Keratinocyte (primary cell): ENCODE measurements at regions not wholly inside any gene's neighbourhood (a gene's known extent, or its start where the extent isn't known, plus 50 kb on each side); places are given as distances from the start of the nearest gene placed in this dataset.

ENCODE experiments used
- DNase-seq: peaks from one replicate; pipeline ENCODE4 v3.0.0-alpha.2; 2011; ENCODE audit warnings: low read depth, missing footprints, low spot score
- FAIRE-seq: peaks from 2 replicates; lab custom pipeline; 2011; peaks lifted over from hg19 to GRCh38; lab: Jason Lieb, UNC
- H2AFZ ChIP-seq: 2 replicates; pipeline ENCODE4 v1.6.0; 2012; ENCODE audit warnings: low read length, control low read depth, inconsistent platforms; ENCODE audit not compliant: control insufficient read depth
- H3K27ac ChIP-seq: 2 replicates; pipeline ENCODE4 v1.5.1; 2011; ENCODE audit warnings: low read length; ENCODE audit not compliant: control insufficient read depth, insufficient read depth
- H3K27me3 ChIP-seq: 3 replicates; pipeline ENCODE4 v1.6.0; 2011; ENCODE audit warnings: low read length; ENCODE audit not compliant: control insufficient read depth, insufficient read depth; ENCODE audit errors: extremely low read depth
- H3K36me3 ChIP-seq, 2 experiments: 2 replicates in 1 of 2; 3 replicates in 1 of 2; pipeline ENCODE4 v1.5.1; 2011; ENCODE audit warnings: low read length in 2 of 2, mild to moderate bottlenecking in 1 of 2; ENCODE audit not compliant: control insufficient read depth in 2 of 2, insufficient read depth in 2 of 2; ENCODE audit errors: extremely low read depth in 1 of 2
- H3K4me1 ChIP-seq: 3 replicates; pipeline ENCODE4 v1.5.1; 2011; ENCODE audit warnings: low read length; ENCODE audit not compliant: control insufficient read depth, insufficient read depth; ENCODE audit errors: extremely low read depth
- H3K4me2 ChIP-seq: 3 replicates; pipeline ENCODE4 v1.6.0; 2011; ENCODE audit warnings: low read depth, low read length; ENCODE audit not compliant: control insufficient read depth, insufficient read depth; ENCODE audit errors: extremely low read depth
- H3K4me3 ChIP-seq, 3 experiments: fragments of 200-600 bp in 1 of 3; sonication (generic) in 1 of 3; 2 replicates in 2 of 3; 3 replicates in 1 of 3; pipeline ENCODE4 v1.5.1; 2011 to 2016; ENCODE audit warnings: low read length in 3 of 3, mild to moderate bottlenecking in 3 of 3, control low read depth in 2 of 3, inconsistent platforms in 1 of 3, low read depth in 1 of 3, mixed read lengths in 1 of 3, mixed run types in 1 of 3, moderate library complexity in 1 of 3; ENCODE audit not compliant: control insufficient read depth in 2 of 3, insufficient read depth in 2 of 3; ENCODE audit errors: extremely low read depth in 1 of 3
- H3K79me2 ChIP-seq: 2 replicates; pipeline ENCODE4 v1.6.0; 2012; ENCODE audit warnings: low read length; ENCODE audit not compliant: control insufficient read depth, insufficient read depth
- H3K9ac ChIP-seq: 3 replicates; pipeline ENCODE4 v1.6.0; 2011; ENCODE audit warnings: low read length; ENCODE audit not compliant: control insufficient read depth, insufficient read depth; ENCODE audit errors: extremely low read depth
- H3K9me1 ChIP-seq: 3 replicates; pipeline ENCODE4 v1.6.0; 2011; ENCODE audit warnings: low read length; ENCODE audit not compliant: control insufficient read depth, insufficient read depth; ENCODE audit errors: extremely low read depth
- H3K9me3 ChIP-seq: 2 replicates; pipeline ENCODE4 v1.5.1; 2012; ENCODE audit warnings: low read depth, low read length; ENCODE audit not compliant: control insufficient read depth
- H4K20me1 ChIP-seq: 3 replicates; pipeline ENCODE4 v1.6.0; 2011; ENCODE audit warnings: low read length; ENCODE audit not compliant: control insufficient read depth, insufficient read depth; ENCODE audit errors: extremely low read depth
- EZH2 ChIP-seq: IDR thresholded peaks from one replicate; pipeline ENCODE4 v1.6.1; 2012; ENCODE audit warnings: inconsistent platforms, mild to moderate bottlenecking, low read length, moderate library complexity
- dilution Hi-C: fragments of 300-500 bp; cut with MboI; formaldehyde crosslinking; loops from one replicate; pipeline ENCODE4 v1.7.0; 2020; ENCODE audit warnings: low sequenced_read_pairs; ENCODE audit not compliant: extremely low pct_ligation_motif_present
- TF ChIP-seq, protein P1 (sequence below), 3 experiments: IDR thresholded peaks in 1 of 3; conservative IDR thresholded peaks in 1 of 3; optimal IDR thresholded peaks in 1 of 3; 2 replicates in 2 of 3; 3 replicates in 1 of 3; pipeline versions ENCODE3 to v1.5.1; 2011; ENCODE audit warnings: low read length in 3 of 3, mild to moderate bottlenecking in 3 of 3, moderate library complexity in 2 of 3, control low read depth in 1 of 3, inconsistent platforms in 1 of 3; ENCODE audit not compliant: insufficient read depth in 2 of 3; ENCODE audit errors: extremely low read depth in 1 of 3

DNA sequence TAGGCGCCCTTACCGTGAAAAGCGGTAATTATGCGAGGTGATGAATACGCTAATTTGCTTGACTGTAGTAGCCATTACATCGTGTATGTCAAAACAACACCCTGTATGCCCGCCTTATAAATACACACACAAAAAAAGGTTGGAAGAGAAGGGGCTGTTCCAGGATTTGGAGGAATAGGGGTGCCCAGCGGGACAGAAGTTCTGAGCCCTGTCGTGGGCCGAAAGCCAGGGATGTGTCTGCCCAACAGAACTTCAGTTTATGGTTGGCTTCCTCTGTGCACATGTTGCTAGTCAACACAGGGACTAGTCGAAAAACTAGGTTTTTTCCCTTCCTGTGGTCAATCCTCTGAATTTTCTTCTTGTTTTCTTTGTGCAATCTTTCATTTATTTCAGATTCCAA is 182.5 kb downstream of the ACKR3 start:
- dilution Hi-C loops: no loop called here
- Histone ChIP-seq H3K9ac (no peak overlapping the region), H3K36me3 (no peaks in the 10 kb centered on the region), H3K4me1 (peaks cover 27% of the 10 kb centered on the region), H3K9me1 (peaks cover 5% of the 10 kb centered on the region), H3K4me2 (no peak overlapping the region), H3K79me2 (no peaks in the 10 kb centered on the region), H3K4me3 (no peak overlapping the region), H3K9me3 (no peaks in the 10 kb centered on the region), H3K27ac (no peak overlapping the region), H3K27me3 (no peaks in the 10 kb centered on the region), H4K20me1 (no peaks in the 10 kb centered on the region), H2AFZ (no peak overlapping the region)
- FAIRE-seq (no peak), DNase-seq (no peak)
- TF ChIP-seq, protein P1, sequence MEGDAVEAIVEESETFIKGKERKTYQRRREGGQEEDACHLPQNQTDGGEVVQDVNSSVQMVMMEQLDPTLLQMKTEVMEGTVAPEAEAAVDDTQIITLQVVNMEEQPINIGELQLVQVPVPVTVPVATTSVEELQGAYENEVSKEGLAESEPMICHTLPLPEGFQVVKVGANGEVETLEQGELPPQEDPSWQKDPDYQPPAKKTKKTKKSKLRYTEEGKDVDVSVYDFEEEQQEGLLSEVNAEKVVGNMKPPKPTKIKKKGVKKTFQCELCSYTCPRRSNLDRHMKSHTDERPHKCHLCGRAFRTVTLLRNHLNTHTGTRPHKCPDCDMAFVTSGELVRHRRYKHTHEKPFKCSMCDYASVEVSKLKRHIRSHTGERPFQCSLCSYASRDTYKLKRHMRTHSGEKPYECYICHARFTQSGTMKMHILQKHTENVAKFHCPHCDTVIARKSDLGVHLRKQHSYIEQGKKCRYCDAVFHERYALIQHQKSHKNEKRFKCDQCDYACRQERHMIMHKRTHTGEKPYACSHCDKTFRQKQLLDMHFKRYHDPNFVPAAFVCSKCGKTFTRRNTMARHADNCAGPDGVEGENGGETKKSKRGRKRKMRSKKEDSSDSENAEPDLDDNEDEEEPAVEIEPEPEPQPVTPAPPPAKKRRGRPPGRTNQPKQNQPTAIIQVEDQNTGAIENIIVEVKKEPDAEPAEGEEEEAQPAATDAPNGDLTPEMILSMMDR (optimal IDR thresholded peaks at IDR 0.05 in 1 of 3, IDR thresholded peaks at IDR 0.05 in 1 of 3, conservative IDR thresholded peaks at IDR 0.05 in 1 of 3; ENCODE audit: extremely low read depth in 1 of 3, insufficient read depth in 2 of 3, low read length in 3 of 3): no peak
- TF ChIP-seq EZH2: no peak

DNA sequence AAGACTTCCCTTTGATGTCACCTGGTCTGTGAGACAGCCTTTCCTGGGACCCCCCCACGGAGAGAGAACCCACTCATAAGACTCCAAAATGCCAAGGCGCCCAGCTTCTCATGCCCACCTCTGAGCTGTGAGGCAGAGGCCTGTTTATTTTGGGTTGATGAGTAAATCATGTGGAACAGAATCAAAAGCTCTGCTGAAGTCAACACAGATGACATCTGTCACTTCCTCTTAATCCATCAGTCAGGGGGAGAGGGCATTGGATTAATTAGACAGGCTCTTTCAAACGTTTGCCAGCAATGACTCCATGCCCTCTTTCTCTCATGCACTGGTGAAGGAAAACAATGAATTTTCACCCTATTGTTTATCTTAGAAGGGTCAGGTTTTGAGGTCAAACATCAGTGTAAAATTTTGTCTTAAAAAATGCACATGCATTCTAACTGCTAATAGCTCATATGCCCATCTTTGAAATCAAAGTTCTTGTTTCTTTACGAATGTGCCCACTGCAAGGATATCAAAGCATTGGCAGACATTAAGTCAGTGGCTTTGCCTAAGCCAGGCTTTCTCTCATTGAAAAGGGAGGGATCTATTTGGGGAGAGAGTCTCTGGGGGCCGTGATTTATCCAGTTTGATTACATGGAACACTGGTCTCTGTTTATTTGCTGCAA is 184.1 kb downstream of the ACKR3 start:
- H3K4me2 ChIP-seq: no peak overlapping the region
- no peak for FAIRE-seq
- peaks cover 27% of the 10 kb centered on the region for H3K4me1 ChIP-seq

More for the DNA sequence above, 184.1 kb downstream of the ACKR3 start:
- Histone ChIP-seq H3K27ac (no peak overlapping the region), H4K20me1 (no peaks in the 10 kb centered on the region), H3K9me3 (no peaks in the 10 kb centered on the region), H3K9me1 (peaks cover 5% of the 10 kb centered on the region), H2AFZ (no peak overlapping the region), H3K79me2 (no peaks in the 10 kb centered on the region), H3K9ac (no peak overlapping the region), H3K27me3 (no peaks in the 10 kb centered on the region), H3K4me3 (no peak overlapping the region), H3K36me3 (no peaks in the 10 kb centered on the region)
- dilution Hi-C loops: no loop called here
- TF ChIP-seq, protein P1 (optimal IDR thresholded peaks at IDR 0.05 in 1 of 3, IDR thresholded peaks at IDR 0.05 in 1 of 3, conservative IDR thresholded peaks at IDR 0.05 in 1 of 3; ENCODE audit: extremely low read depth in 1 of 3, insufficient read depth in 2 of 3, low read length in 3 of 3): no peak
- TF ChIP-seq EZH2: no peak
- no peak for DNase-seq
